ENCODE measurements at regions not wholly inside any gene's neighbourhood (a gene's known extent, or its start where the extent isn't known, plus 50 kb on each side); places are given as distances from the start of the nearest gene placed in this dataset.

GRCh38 chr13:105607016-105607415, 928.4 kb downstream of the EFNB2 start:
- Histone ChIP-seq H3K27ac (no peak overlapping the region), H3K4me3 (ENCODE audit: low read depth, low read length) (no peak overlapping the region), H3K27me3 (ENCODE audit: insufficient read depth, low read depth, severe bottlenecking) (no peaks in the 10 kb centered on the region), H3K36me3 (no peaks in the 10 kb centered on the region), H3K9me3 (ENCODE audit: severe bottlenecking) (no peaks in the 10 kb centered on the region)
- DNase-seq = no peak
- TF ChIP-seq, protein P1, sequence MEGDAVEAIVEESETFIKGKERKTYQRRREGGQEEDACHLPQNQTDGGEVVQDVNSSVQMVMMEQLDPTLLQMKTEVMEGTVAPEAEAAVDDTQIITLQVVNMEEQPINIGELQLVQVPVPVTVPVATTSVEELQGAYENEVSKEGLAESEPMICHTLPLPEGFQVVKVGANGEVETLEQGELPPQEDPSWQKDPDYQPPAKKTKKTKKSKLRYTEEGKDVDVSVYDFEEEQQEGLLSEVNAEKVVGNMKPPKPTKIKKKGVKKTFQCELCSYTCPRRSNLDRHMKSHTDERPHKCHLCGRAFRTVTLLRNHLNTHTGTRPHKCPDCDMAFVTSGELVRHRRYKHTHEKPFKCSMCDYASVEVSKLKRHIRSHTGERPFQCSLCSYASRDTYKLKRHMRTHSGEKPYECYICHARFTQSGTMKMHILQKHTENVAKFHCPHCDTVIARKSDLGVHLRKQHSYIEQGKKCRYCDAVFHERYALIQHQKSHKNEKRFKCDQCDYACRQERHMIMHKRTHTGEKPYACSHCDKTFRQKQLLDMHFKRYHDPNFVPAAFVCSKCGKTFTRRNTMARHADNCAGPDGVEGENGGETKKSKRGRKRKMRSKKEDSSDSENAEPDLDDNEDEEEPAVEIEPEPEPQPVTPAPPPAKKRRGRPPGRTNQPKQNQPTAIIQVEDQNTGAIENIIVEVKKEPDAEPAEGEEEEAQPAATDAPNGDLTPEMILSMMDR (IDR thresholded peaks at IDR 0.05; ENCODE audit: low read depth, low read length) = no peak

GRCh38 chr13:105602956-105603670, 932.3 kb downstream of the EFNB2 start:
- no peaks in the 10 kb centered on the region for H3K36me3 ChIP-seq
- DNase-seq = no peak

DNA sequence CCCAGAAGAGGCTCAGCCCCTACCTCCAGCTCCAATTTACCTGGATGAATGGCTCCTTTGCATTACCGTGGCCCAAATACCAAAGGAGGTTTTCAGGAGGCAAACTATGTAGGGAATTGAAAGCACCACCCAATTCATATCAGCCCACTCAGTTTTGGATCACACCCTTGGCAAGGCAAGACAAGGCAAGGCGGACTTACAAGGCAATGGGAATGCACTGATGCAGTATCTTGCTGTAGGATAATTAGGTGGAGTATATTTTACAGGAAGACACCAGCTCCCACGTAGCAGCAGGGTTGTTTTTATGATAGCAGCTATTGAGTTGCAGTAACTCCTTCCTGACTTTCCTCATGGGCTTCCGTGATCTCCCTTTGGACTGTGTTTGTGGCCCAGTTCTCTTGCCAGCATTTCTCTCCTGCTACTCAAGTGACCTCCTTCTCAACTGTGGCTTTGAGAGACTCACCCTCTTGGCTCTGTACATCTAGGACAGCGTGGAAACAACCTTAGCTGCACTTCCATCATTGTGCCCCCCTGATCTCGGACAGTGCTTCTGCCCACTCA, 935.9 kb downstream of the EFNB2 start:
- DNase-seq = no peak
- H3K4me3 ChIP-seq (ENCODE audit: low read depth, low read length) = no peak overlapping the region
- no peaks in the 10 kb centered on the region for H3K36me3 ChIP-seq
- no peaks in the 10 kb centered on the region for H3K27me3 ChIP-seq (ENCODE audit: insufficient read depth, low read depth, severe bottlenecking)
- H3K9me3 ChIP-seq (ENCODE audit: severe bottlenecking) = peaks cover 3% of the 10 kb centered on the region
- no peak overlapping the region for H3K27ac ChIP-seq
- TF ChIP-seq, protein P1 (IDR thresholded peaks at IDR 0.05; ENCODE audit: low read depth, low read length) = no peak

More at GRCh38 chr13:105602956-105603670, 932.3 kb downstream of the EFNB2 start:
- TF ChIP-seq, protein P1 (IDR thresholded peaks at IDR 0.05; ENCODE audit: low read depth, low read length) = no peak
- no peak overlapping the region for H3K27ac ChIP-seq
- no peaks in the 10 kb centered on the region for H3K9me3 ChIP-seq (ENCODE audit: severe bottlenecking)
- no peak overlapping the region for H3K4me3 ChIP-seq (ENCODE audit: low read depth, low read length)
- H3K27me3 ChIP-seq (ENCODE audit: insufficient read depth, low read depth, severe bottlenecking) = no peaks in the 10 kb centered on the region

DNA sequence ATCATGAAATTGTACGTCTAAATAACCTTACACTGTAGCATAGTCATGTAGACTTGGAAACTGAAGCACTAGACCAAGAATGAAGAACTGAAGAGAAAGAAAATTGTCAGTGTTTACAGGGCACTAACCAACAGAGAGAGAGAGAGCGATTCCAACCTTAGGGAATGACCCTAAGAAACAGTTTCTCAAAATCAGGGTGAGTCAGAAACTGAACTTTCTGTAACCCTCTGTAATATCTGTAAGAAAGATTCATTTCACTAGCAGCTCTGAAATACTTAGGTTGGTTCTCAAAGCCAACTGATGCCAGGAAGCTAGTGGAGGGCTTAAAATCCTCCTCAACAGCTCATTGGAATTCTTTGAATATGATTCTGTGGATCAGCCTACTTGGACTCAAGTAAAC, 936.9 kb downstream of the EFNB2 start:
- H3K36me3 ChIP-seq = no peaks in the 10 kb centered on the region
- no peak for DNase-seq
- no peaks in the 10 kb centered on the region for H3K27me3 ChIP-seq (ENCODE audit: insufficient read depth, low read depth, severe bottlenecking)
- H3K27ac ChIP-seq = no peak overlapping the region
- H3K4me3 ChIP-seq (ENCODE audit: low read depth, low read length) = no peak overlapping the region
- H3K9me3 ChIP-seq (ENCODE audit: severe bottlenecking) = peaks cover 3% of the 10 kb centered on the region
- TF ChIP-seq, protein P1 (IDR thresholded peaks at IDR 0.05; ENCODE audit: low read depth, low read length) = no peak

- no peak overlapping the region for H3K4me3 ChIP-seq (ENCODE audit: low read depth, low read length)
- peaks cover 3% of the 10 kb centered on the region for H3K9me3 ChIP-seq (ENCODE audit: severe bottlenecking)
- no peaks in the 10 kb centered on the region for H3K27me3 ChIP-seq (ENCODE audit: insufficient read depth, low read depth, severe bottlenecking)
- no peak overlapping the region for H3K27ac ChIP-seq
- H3K36me3 ChIP-seq = no peaks in the 10 kb centered on the region
- TF ChIP-seq, protein P1 (IDR thresholded peaks at IDR 0.05; ENCODE audit: low read depth, low read length) = no peak
- DNase-seq = no peak
Observed at GRCh38 chr13:105597573-105597972, 937.9 kb downstream of the EFNB2 start.
